Nephron progenitor cell (in vitro differentiated cells): ENCODE measurements at regions not wholly inside any gene's neighbourhood (a gene's known extent, or its start where the extent isn't known, plus 50 kb on each side); places are given as distances from the start of the nearest gene placed in this dataset.

ENCODE experiments used
- DNase-seq: peaks from one replicate; pipeline ENCODE4 v3.0.0; 2021
- H3K27ac Mint-ChIP-seq: 2 replicates; pipeline ENCODE4 v1.8.0; 2021; ENCODE audit warnings: mild to moderate bottlenecking, moderate library complexity, mixed read lengths
- H3K27me3 Mint-ChIP-seq: 2 replicates; pipeline ENCODE4 v1.8.0; 2021; ENCODE audit warnings: mild to moderate bottlenecking, low read depth, mixed read lengths; ENCODE audit not compliant: poor library complexity
- H3K36me3 Mint-ChIP-seq: 2 replicates; pipeline ENCODE4 v1.8.0; 2021; ENCODE audit warnings: low read depth, mixed read lengths
- H3K4me1 Mint-ChIP-seq: 2 replicates; pipeline ENCODE4 v1.8.0; 2021; ENCODE audit warnings: mixed read lengths
- H3K4me3 Mint-ChIP-seq: 2 replicates; pipeline ENCODE4 v1.8.0; 2021; ENCODE audit warnings: mild to moderate bottlenecking, moderate library complexity, mixed read lengths
- H3K9me3 Mint-ChIP-seq: 2 replicates; pipeline ENCODE4 v1.8.0; 2021; ENCODE audit warnings: mild to moderate bottlenecking, moderate library complexity, mixed read lengths
- TF ChIP-seq, protein P1 (sequence below): fragments of 200-600 bp; sonication (generic); IDR thresholded peaks from 2 replicates; pipeline ENCODE4 v1.5.0; 2021; ENCODE audit warnings: antibody characterized with exemption

DNA sequence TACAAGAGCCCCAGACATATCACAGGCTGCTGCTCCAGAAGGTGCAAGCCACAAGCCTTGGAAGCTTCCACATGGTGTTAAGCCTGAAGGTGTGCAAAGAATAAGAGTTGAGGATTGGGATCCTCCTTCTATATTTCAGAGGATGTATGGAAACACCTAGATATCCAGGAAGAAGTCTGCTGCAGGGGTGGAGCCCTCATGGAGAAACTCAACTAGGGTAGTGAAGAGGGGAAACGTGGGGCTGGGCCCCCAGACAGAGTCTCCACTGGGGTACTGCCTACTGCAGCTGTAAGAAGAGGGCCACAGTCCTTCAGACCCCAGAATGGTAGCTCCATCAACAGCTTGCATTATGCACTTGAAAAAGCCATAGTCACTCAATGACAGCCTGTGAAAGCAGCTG, 1444.0 kb downstream of the SLITRK1 start:
- Mint-ChIP-seq H3K27ac (no peak overlapping the region), H3K36me3 (no peaks in the 10 kb centered on the region), H3K4me3 (no peak overlapping the region), H3K27me3 (peaks cover 3% of the 10 kb centered on the region), H3K9me3 (peaks cover 22% of the 10 kb centered on the region), H3K4me1 (no peaks in the 10 kb centered on the region)
- no peak for DNase-seq
- TF ChIP-seq, protein P1, sequence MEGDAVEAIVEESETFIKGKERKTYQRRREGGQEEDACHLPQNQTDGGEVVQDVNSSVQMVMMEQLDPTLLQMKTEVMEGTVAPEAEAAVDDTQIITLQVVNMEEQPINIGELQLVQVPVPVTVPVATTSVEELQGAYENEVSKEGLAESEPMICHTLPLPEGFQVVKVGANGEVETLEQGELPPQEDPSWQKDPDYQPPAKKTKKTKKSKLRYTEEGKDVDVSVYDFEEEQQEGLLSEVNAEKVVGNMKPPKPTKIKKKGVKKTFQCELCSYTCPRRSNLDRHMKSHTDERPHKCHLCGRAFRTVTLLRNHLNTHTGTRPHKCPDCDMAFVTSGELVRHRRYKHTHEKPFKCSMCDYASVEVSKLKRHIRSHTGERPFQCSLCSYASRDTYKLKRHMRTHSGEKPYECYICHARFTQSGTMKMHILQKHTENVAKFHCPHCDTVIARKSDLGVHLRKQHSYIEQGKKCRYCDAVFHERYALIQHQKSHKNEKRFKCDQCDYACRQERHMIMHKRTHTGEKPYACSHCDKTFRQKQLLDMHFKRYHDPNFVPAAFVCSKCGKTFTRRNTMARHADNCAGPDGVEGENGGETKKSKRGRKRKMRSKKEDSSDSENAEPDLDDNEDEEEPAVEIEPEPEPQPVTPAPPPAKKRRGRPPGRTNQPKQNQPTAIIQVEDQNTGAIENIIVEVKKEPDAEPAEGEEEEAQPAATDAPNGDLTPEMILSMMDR = no peak

DNA sequence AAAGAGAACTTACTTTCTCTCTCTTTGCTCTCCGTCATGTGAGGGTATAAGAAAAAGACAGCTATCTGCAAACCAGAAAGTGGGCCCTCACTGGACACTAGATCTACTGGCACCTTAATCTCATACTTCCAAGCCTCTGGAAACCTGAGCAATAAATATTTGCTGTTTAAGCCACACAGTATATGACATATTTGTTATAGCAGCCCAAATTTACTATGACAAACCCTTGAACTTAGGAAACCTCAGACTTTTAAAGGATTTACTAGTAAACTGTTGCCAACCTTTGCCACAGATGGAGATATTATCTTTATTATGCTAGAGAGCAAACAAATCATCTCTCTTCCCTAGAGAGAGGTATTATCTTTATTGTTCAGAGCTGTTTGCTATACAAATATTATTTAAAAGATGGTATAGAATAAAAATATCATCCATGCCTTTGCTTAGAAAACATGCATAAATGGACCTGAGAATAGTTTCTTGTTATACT, 1446.1 kb downstream of the SLITRK1 start:
- H3K4me3 Mint-ChIP-seq = no peak overlapping the region
- peaks cover 3% of the 10 kb centered on the region for H3K27me3 Mint-ChIP-seq
- no peaks in the 10 kb centered on the region for H3K36me3 Mint-ChIP-seq
- no peak overlapping the region for H3K27ac Mint-ChIP-seq
- H3K4me1 Mint-ChIP-seq = no peaks in the 10 kb centered on the region
- no peak for DNase-seq
- TF ChIP-seq, protein P1 = no peak
- peaks cover 22% of the 10 kb centered on the region for H3K9me3 Mint-ChIP-seq

DNA sequence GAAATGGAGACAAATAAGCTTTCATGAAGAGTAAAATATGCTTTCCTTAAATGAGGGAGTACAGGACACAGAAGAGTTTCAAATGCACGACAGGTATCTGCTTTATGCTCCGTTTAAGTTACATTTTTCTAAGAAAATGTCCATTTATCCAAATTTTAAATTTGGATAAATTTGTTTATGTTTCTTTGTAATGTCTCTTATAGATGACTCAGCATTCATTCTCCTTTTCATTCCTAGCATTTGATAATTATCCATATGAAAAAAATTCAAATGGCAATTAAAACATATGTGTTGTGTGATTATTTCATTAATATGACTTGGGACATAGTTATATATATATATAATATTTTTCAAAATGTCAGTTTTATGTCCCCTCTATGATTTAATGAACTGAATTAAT, 1449.3 kb downstream of the SLITRK1 start:
- H3K27me3 Mint-ChIP-seq = no peaks in the 10 kb centered on the region
- TF ChIP-seq, protein P1 = no peak
- no peak overlapping the region for H3K4me3 Mint-ChIP-seq
- DNase-seq = no peak
- no peaks in the 10 kb centered on the region for H3K36me3 Mint-ChIP-seq
- peaks cover 6% of the 10 kb centered on the region for H3K9me3 Mint-ChIP-seq
- no peaks in the 10 kb centered on the region for H3K4me1 Mint-ChIP-seq
- no peak overlapping the region for H3K27ac Mint-ChIP-seq

DNA sequence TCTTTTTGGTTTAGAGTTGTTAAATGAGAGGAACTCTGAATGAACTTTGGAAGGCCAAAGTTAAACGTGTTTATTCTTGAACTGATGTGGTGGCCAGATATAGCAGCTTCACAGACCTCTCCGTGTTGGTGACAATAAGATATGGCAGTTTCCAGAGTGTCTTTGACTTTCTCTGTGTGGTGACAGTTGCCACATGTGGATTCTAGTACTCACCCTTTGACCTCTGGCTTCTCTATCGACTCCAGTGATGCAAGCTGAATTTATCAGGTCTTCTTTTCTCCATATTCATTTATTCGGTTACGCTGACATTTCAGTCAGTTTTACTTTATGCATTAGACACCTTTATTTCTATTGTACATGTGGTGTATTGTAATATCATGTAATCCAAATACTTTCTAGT, 1469.5 kb downstream of the SLITRK1 start:
- Mint-ChIP-seq H3K27ac (no peak overlapping the region), H3K9me3 (no peaks in the 10 kb centered on the region), H3K27me3 (no peaks in the 10 kb centered on the region), H3K4me3 (no peak overlapping the region), H3K4me1 (no peaks in the 10 kb centered on the region), H3K36me3 (no peaks in the 10 kb centered on the region)
- no peak for DNase-seq
- TF ChIP-seq, protein P1 = no peak

DNA sequence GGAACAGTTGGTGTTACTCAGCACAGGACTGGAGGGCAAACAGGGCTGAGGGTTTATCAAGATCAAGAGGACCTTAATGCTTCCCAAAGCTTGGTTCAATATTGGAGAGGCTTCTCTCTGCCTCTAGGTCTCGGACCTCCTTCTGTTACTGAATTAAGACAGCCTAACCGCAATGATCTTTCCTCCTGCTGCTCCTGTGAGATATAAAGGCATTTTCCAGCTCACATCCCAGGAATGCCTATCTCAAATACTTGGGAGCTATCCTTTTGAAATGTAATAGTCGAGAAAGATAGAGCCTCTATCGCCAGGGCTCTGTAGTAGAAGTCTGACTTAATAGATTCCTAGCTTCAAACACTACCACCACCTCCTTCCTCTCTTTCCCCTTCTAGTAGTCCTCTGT, 1475.0 kb downstream of the SLITRK1 start:
- Mint-ChIP-seq H3K9me3 (peaks cover 5% of the 10 kb centered on the region), H3K4me1 (no peaks in the 10 kb centered on the region), H3K4me3 (no peak overlapping the region)

DNA sequence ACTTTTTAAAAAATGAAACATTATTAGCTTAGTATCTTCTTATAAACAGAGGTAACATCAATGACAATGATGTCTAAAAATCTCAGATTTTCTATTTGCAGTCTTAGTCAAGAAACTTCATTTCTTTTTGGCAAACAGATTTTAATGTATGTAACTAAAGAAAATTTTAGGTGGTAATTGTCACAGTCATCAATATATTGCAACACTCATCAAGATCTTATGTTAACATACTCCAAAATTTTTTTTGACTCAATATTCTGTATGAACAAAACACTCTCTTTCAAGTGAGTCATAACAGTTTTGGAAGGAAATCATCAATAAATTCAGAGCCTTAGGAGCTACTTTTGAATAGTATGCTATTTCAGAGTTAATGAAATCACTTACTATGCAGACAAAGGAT, 1507.6 kb downstream of the SLITRK1 start:
- DNase-seq = no peak
- Mint-ChIP-seq H3K4me3 (no peak overlapping the region), H3K27ac (no peak overlapping the region), H3K4me1 (no peaks in the 10 kb centered on the region), H3K9me3 (peaks cover 4% of the 10 kb centered on the region), H3K36me3 (no peaks in the 10 kb centered on the region), H3K27me3 (no peaks in the 10 kb centered on the region)
- TF ChIP-seq, protein P1 = no peak

More for the DNA sequence above, 1475.0 kb downstream of the SLITRK1 start:
- no peak for DNase-seq
- H3K27ac Mint-ChIP-seq = no peak overlapping the region
- TF ChIP-seq, protein P1 = no peak
- H3K36me3 Mint-ChIP-seq = no peaks in the 10 kb centered on the region
- no peaks in the 10 kb centered on the region for H3K27me3 Mint-ChIP-seq
